Rectal smooth muscle tissue (tissue), 1 donor: ENCODE measurements at regions not wholly inside any gene's neighbourhood (a gene's known extent, or its start where the extent isn't known, plus 50 kb on each side); places are given as distances from the start of the nearest gene placed in this dataset.

Source experiments
- H3K27ac ChIP-seq: one replicate; pipeline ENCODE4 v1.7.0; 2013; ENCODE audit warnings: low read depth, low read length, inconsistent platforms
- H3K27me3 ChIP-seq: one replicate; pipeline ENCODE4 v1.7.0; 2013; ENCODE audit warnings: low read length; ENCODE audit not compliant: control insufficient read depth, insufficient read depth
- H3K36me3 ChIP-seq: one replicate; pipeline ENCODE4 v1.7.0; 2013; ENCODE audit warnings: low read length; ENCODE audit not compliant: control insufficient read depth, insufficient read depth
- H3K4me1 ChIP-seq: one replicate; pipeline ENCODE4 v1.7.0; 2013; ENCODE audit warnings: low read length; ENCODE audit not compliant: control insufficient read depth, insufficient read depth
- H3K4me3 ChIP-seq: one replicate; pipeline ENCODE4 v1.7.0; 2013; ENCODE audit warnings: low read length
- H3K9ac ChIP-seq: one replicate; pipeline ENCODE4 v1.7.0; 2013; ENCODE audit warnings: low read length

GRCh38 chr9:84419031-84419602 is 78.6 kb upstream of the SLC28A3 start:
- H3K27me3 ChIP-seq: no peaks in the 10 kb centered on the region
- no peak overlapping the region for H3K27ac ChIP-seq
- no peak overlapping the region for H3K9ac ChIP-seq
- H3K36me3 ChIP-seq: no peaks in the 10 kb centered on the region
- H3K4me1 ChIP-seq: no peaks in the 10 kb centered on the region
- no peak overlapping the region for H3K4me3 ChIP-seq

- H3K4me1 ChIP-seq: no peaks in the 10 kb centered on the region
- no peaks in the 10 kb centered on the region for H3K27me3 ChIP-seq
- no peak overlapping the region for H3K9ac ChIP-seq
- H3K27ac ChIP-seq: no peak overlapping the region
- no peaks in the 10 kb centered on the region for H3K36me3 ChIP-seq
- no peak overlapping the region for H3K4me3 ChIP-seq
Observed at GRCh38 chr9:84424931-84425330, 84.4 kb upstream of the SLC28A3 start.

- Histone ChIP-seq H3K36me3 (no peaks in the 10 kb centered on the region), H3K9ac (no peak overlapping the region), H3K4me3 (no peak overlapping the region), H3K27me3 (no peaks in the 10 kb centered on the region), H3K4me1 (peaks cover 3% of the 10 kb centered on the region), H3K27ac (no peak overlapping the region)
Observed at GRCh38 chr9:84432746-84433145, 92.2 kb upstream of the SLC28A3 start.

GRCh38 chr9:84435902-84436301 is 95.3 kb upstream of the SLC28A3 start:
- H3K9ac ChIP-seq: no peak overlapping the region
- H3K4me1 ChIP-seq: peaks cover 3% of the 10 kb centered on the region
- H3K36me3 ChIP-seq: no peaks in the 10 kb centered on the region
- no peak overlapping the region for H3K27ac ChIP-seq
- H3K27me3 ChIP-seq: no peaks in the 10 kb centered on the region
- no peak overlapping the region for H3K4me3 ChIP-seq

GRCh38 chr9:84436386-84437109 is 96.0 kb upstream of the SLC28A3 start:
- Histone ChIP-seq H3K4me1 (peaks cover 3% of the 10 kb centered on the region), H3K27me3 (no peaks in the 10 kb centered on the region), H3K4me3 (no peak overlapping the region), H3K36me3 (no peaks in the 10 kb centered on the region), H3K27ac (no peak overlapping the region), H3K9ac (no peak overlapping the region)

- Histone ChIP-seq H3K36me3 (no peaks in the 10 kb centered on the region), H3K4me1 (peaks cover 3% of the 10 kb centered on the region), H3K27ac (no peak overlapping the region), H3K27me3 (no peaks in the 10 kb centered on the region), H3K9ac (no peak overlapping the region), H3K4me3 (no peak overlapping the region)
Observed at GRCh38 chr9:84438391-84438790, 97.8 kb upstream of the SLC28A3 start.

GRCh38 chr9:84439250-84439649 is 98.7 kb upstream of the SLC28A3 start:
- H3K36me3 ChIP-seq: no peaks in the 10 kb centered on the region
- H3K27me3 ChIP-seq: no peaks in the 10 kb centered on the region
- no peak overlapping the region for H3K4me3 ChIP-seq

GRCh38 chr9:84442712-84443111 is 102.2 kb upstream of the SLC28A3 start:
- Histone ChIP-seq H3K4me3 (no peak overlapping the region), H3K36me3 (no peaks in the 10 kb centered on the region), H3K4me1 (no peaks in the 10 kb centered on the region), H3K27ac (no peak overlapping the region), H3K9ac (no peak overlapping the region), H3K27me3 (no peaks in the 10 kb centered on the region)

More at GRCh38 chr9:84439250-84439649, 98.7 kb upstream of the SLC28A3 start:
- H3K4me1 ChIP-seq: peaks cover 3% of the 10 kb centered on the region
- no peak overlapping the region for H3K27ac ChIP-seq
- H3K9ac ChIP-seq: no peak overlapping the region

- H3K27me3 ChIP-seq: no peaks in the 10 kb centered on the region
- no peaks in the 10 kb centered on the region for H3K36me3 ChIP-seq
- H3K27ac ChIP-seq: no peak overlapping the region
- H3K4me1 ChIP-seq: no peaks in the 10 kb centered on the region
- H3K4me3 ChIP-seq: no peak overlapping the region
- H3K9ac ChIP-seq: no peak overlapping the region
Observed at GRCh38 chr9:84445737-84446136, 105.2 kb upstream of the SLC28A3 start.

GRCh38 chr9:84447305-84447704 is 106.7 kb upstream of the SLC28A3 start:
- Histone ChIP-seq H3K9ac (no peak overlapping the region), H3K27ac (no peak overlapping the region), H3K4me3 (no peak overlapping the region), H3K36me3 (no peaks in the 10 kb centered on the region), H3K27me3 (no peaks in the 10 kb centered on the region), H3K4me1 (no peaks in the 10 kb centered on the region)

- Histone ChIP-seq H3K27me3 (no peaks in the 10 kb centered on the region), H3K4me1 (no peaks in the 10 kb centered on the region), H3K9ac (no peak overlapping the region), H3K27ac (no peak overlapping the region), H3K36me3 (no peaks in the 10 kb centered on the region), H3K4me3 (no peak overlapping the region)
Observed at GRCh38 chr9:84450029-84450428, 109.5 kb upstream of the SLC28A3 start.

GRCh38 chr9:84456527-84456926 is 116.0 kb upstream of the SLC28A3 start:
- Histone ChIP-seq H3K36me3 (no peaks in the 10 kb centered on the region), H3K27me3 (no peaks in the 10 kb centered on the region), H3K4me1 (no peaks in the 10 kb centered on the region), H3K27ac (no peak overlapping the region), H3K4me3 (no peak overlapping the region), H3K9ac (no peak overlapping the region)

- H3K4me3 ChIP-seq: no peak overlapping the region
- no peak overlapping the region for H3K9ac ChIP-seq
Observed at GRCh38 chr9:84460695-84461094, 120.1 kb upstream of the SLC28A3 start.

More at GRCh38 chr9:84460695-84461094, 120.1 kb upstream of the SLC28A3 start:
- no peaks in the 10 kb centered on the region for H3K36me3 ChIP-seq
- H3K27ac ChIP-seq: no peak overlapping the region
- H3K27me3 ChIP-seq: no peaks in the 10 kb centered on the region
- H3K4me1 ChIP-seq: no peaks in the 10 kb centered on the region
